HG03135 (cell line): ENCODE measurements at regions not wholly inside any gene's neighbourhood (a gene's known extent, or its start where the extent isn't known, plus 50 kb on each side); places are given as distances from the start of the nearest gene placed in this dataset.
A peak's percentile ranks its signal among the peaks of the same experiment; 100 is the strongest.
"Not testable (repeated sequence)": the region's sequence is repeated elsewhere in the genome, so short reads cannot be mapped to it uniquely, and the experiment has no call there.

ENCODE experiments used
- ATAC-seq: cut with Tn5 transposase; IDR thresholded peaks from one replicate; pipeline ENCODE4 v1.9.1; 2021; ENCODE audit warnings: mild to moderate bottlenecking, moderate library complexity; ENCODE audit not compliant: unreplicated experiment

- ATAC-seq: no peak
These were observed 255.5 kb downstream of the EFCAB11 start for GRCh38 chr14:89699071-89699470.

GRCh38 chr14:89697281-89698060 is 257.1 kb downstream of the EFCAB11 start:
- no peak for ATAC-seq

- ATAC-seq: no peak
These were observed 258.7 kb downstream of the EFCAB11 start for GRCh38 chr14:89695846-89696245.

- ATAC-seq: no peak
These were observed 264.4 kb downstream of the EFCAB11 start for GRCh38 chr14:89690139-89690538.

GRCh38 chr14:89689711-89690110 is 264.8 kb downstream of the EFCAB11 start:
- not testable (repeated sequence) for ATAC-seq

- no peak for ATAC-seq
These were observed 265.9 kb downstream of the EFCAB11 start for GRCh38 chr14:89688507-89689211.

- not testable (repeated sequence) for ATAC-seq
These were observed 267.4 kb downstream of the EFCAB11 start for GRCh38 chr14:89687129-89687528.

GRCh38 chr14:89684139-89684538 is 267.1 kb upstream of the FOXN3 start:
- no peak for ATAC-seq

- peak; percentile 72 for ATAC-seq
These were observed 264.3 kb upstream of the FOXN3 start for GRCh38 chr14:89681086-89682018.

GRCh38 chr14:89680156-89680555 is 263.1 kb upstream of the FOXN3 start:
- ATAC-seq: no peak

- ATAC-seq: no peak
These were observed 261.7 kb upstream of the FOXN3 start for GRCh38 chr14:89678768-89679167.

GRCh38 chr14:89675590-89675989 is 258.6 kb upstream of the FOXN3 start:
- ATAC-seq: no peak

- no peak for ATAC-seq
These were observed 257.9 kb upstream of the FOXN3 start for GRCh38 chr14:89674936-89675335.

GRCh38 chr14:89674240-89674639 is 257.2 kb upstream of the FOXN3 start:
- no peak for ATAC-seq

- ATAC-seq: no peak
These were observed 256.6 kb upstream of the FOXN3 start for GRCh38 chr14:89673512-89674225.

- ATAC-seq: no peak
These were observed 255.8 kb upstream of the FOXN3 start for GRCh38 chr14:89672636-89673511.

GRCh38 chr14:89669193-89669592 is 252.2 kb upstream of the FOXN3 start:
- peak; percentile 62 for ATAC-seq

- ATAC-seq: no peak
These were observed 250.9 kb upstream of the FOXN3 start for GRCh38 chr14:89667983-89668382.

GRCh38 chr14:89665300-89666081 is 248.5 kb upstream of the FOXN3 start:
- ATAC-seq: not testable (repeated sequence)
